Prostate gland (tissue), 2 donors: ENCODE measurements at regions not wholly inside any gene's neighbourhood (a gene's known extent, or its start where the extent isn't known, plus 50 kb on each side); places are given as distances from the start of the nearest gene placed in this dataset.

Source experiments
- POLR2A ChIP-seq: fragments of 450-650 bp; IDR thresholded peaks from one replicate; pipeline ENCODE4 v1.6.1; 2016; ENCODE audit warnings: antibody characterized with exemption, mild to moderate bottlenecking
- TF ChIP-seq, protein P1 (sequence below), 4 experiments: fragments of 200-600 bp in 2 of 4; fragments of 450-650 bp in 2 of 4; sonication (generic) in 2 of 4; IDR thresholded peaks; 1 replicate in 3 of 4; 2 replicates in 1 of 4; pipeline ENCODE4 v1.5.1; 2016 to 2019; ENCODE audit warnings: antibody characterized with exemption in 4 of 4, mild to moderate bottlenecking in 2 of 4, moderate library complexity in 2 of 4

- no peak for TF ChIP-seq POLR2A
- TF ChIP-seq, protein P1, sequence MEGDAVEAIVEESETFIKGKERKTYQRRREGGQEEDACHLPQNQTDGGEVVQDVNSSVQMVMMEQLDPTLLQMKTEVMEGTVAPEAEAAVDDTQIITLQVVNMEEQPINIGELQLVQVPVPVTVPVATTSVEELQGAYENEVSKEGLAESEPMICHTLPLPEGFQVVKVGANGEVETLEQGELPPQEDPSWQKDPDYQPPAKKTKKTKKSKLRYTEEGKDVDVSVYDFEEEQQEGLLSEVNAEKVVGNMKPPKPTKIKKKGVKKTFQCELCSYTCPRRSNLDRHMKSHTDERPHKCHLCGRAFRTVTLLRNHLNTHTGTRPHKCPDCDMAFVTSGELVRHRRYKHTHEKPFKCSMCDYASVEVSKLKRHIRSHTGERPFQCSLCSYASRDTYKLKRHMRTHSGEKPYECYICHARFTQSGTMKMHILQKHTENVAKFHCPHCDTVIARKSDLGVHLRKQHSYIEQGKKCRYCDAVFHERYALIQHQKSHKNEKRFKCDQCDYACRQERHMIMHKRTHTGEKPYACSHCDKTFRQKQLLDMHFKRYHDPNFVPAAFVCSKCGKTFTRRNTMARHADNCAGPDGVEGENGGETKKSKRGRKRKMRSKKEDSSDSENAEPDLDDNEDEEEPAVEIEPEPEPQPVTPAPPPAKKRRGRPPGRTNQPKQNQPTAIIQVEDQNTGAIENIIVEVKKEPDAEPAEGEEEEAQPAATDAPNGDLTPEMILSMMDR (IDR thresholded peaks at IDR 0.05), result no peak
These were observed 51.1 kb upstream of the CTNND2 start for GRCh38 chr5:11955331-11955730.
